ENCODE measurements at regions not wholly inside any gene's neighbourhood (a gene's known extent, or its start where the extent isn't known, plus 50 kb on each side); places are given as distances from the start of the nearest gene placed in this dataset.

DNA sequence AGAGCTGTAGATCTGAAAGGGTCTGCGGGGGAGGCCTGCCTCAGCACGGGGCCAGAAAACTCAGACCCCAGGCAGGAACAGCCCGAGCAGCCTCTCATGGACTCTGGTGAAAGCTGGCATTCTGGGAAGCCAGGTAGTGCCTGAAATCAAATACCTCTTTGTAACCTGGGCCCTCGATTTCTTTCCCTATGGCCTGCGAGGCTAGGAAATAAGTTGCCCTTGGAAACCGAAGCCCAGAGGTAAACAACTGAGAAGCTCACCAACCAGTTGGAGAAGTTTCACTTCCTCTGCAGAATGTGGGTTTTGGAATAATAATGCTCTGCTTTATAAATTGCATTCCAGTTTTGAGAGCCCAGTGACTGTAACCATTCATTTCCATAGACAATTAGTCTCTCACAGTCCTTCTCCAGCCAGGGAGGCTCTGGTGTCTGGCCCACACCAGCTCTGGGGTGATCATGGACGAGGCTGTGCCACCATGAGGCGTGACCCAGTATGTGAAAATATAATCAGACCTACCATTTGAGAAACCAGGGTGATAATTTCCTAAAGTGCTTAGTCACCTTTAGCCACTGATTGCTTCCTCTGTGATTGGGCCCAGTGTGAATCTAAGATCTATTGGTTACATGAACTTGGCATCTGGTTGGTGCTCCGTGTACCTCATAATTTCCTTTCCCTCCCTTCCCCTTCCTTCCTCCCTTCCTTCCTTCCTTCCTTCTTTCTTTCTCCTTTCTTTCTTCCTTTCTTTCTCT is 133.1 kb upstream of the PELI1 start:
- Mint-ChIP-seq H3K36me3 (ENCODE audit: low read depth) (peaks cover 5% of the 10 kb centered on the region; the same call in 1 of the 3 replicates), H3K27ac (peak overlapping the region; percentile 82), H3K27me3 (ENCODE audit: insufficient read depth, low read depth, poor library complexity) (peaks cover 21% of the 10 kb centered on the region)

More for the DNA sequence above, 133.1 kb upstream of the PELI1 start:
- Histone ChIP-seq H3K27ac (ENCODE audit: low read depth) (peak overlapping the region; percentile 66), H3K27me3 (ENCODE audit: insufficient read depth) (no peaks in the 10 kb centered on the region), H3K4me2 (peak overlapping the region; percentile 10), H3K9me2 (ENCODE audit: insufficient read depth) (no peaks in the 10 kb centered on the region), H2AFZ (no peak overlapping the region), H4K20me1 (replicated peaks; ENCODE audit: insufficient read depth) (no peaks in the 10 kb centered on the region), H3K79me2 (replicated peaks; ENCODE audit: insufficient read depth) (no peaks in the 10 kb centered on the region), H3F3A (replicated peaks; ENCODE audit: low read depth) (0 out of 2 replicates have a peak, but pooled peaks cover 6% of the 10 kb centered on the region), H3K4me1 (ENCODE audit: insufficient read depth) (peaks cover 45% of the 10 kb centered on the region), H3K36me3 (ENCODE audit: insufficient read depth) (no peaks in the 10 kb centered on the region), H3K4me3 (no peak overlapping the region)
- H3K4me3 Mint-ChIP-seq, result peak overlapping the region; percentile 41; the same call in 2 of the 3 replicates
- TF ChIP-seq ZNF114 (CRISPR knock-in tag; IDR thresholded peaks at IDR 0.05), result no peak
- TF ChIP-seq, protein P1, sequence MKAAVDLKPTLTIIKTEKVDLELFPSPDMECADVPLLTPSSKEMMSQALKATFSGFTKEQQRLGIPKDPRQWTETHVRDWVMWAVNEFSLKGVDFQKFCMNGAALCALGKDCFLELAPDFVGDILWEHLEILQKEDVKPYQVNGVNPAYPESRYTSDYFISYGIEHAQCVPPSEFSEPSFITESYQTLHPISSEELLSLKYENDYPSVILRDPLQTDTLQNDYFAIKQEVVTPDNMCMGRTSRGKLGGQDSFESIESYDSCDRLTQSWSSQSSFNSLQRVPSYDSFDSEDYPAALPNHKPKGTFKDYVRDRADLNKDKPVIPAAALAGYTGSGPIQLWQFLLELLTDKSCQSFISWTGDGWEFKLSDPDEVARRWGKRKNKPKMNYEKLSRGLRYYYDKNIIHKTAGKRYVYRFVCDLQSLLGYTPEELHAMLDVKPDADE (IDR thresholded peaks at IDR 0.05), result no peak
- TF ChIP-seq, protein P2, sequence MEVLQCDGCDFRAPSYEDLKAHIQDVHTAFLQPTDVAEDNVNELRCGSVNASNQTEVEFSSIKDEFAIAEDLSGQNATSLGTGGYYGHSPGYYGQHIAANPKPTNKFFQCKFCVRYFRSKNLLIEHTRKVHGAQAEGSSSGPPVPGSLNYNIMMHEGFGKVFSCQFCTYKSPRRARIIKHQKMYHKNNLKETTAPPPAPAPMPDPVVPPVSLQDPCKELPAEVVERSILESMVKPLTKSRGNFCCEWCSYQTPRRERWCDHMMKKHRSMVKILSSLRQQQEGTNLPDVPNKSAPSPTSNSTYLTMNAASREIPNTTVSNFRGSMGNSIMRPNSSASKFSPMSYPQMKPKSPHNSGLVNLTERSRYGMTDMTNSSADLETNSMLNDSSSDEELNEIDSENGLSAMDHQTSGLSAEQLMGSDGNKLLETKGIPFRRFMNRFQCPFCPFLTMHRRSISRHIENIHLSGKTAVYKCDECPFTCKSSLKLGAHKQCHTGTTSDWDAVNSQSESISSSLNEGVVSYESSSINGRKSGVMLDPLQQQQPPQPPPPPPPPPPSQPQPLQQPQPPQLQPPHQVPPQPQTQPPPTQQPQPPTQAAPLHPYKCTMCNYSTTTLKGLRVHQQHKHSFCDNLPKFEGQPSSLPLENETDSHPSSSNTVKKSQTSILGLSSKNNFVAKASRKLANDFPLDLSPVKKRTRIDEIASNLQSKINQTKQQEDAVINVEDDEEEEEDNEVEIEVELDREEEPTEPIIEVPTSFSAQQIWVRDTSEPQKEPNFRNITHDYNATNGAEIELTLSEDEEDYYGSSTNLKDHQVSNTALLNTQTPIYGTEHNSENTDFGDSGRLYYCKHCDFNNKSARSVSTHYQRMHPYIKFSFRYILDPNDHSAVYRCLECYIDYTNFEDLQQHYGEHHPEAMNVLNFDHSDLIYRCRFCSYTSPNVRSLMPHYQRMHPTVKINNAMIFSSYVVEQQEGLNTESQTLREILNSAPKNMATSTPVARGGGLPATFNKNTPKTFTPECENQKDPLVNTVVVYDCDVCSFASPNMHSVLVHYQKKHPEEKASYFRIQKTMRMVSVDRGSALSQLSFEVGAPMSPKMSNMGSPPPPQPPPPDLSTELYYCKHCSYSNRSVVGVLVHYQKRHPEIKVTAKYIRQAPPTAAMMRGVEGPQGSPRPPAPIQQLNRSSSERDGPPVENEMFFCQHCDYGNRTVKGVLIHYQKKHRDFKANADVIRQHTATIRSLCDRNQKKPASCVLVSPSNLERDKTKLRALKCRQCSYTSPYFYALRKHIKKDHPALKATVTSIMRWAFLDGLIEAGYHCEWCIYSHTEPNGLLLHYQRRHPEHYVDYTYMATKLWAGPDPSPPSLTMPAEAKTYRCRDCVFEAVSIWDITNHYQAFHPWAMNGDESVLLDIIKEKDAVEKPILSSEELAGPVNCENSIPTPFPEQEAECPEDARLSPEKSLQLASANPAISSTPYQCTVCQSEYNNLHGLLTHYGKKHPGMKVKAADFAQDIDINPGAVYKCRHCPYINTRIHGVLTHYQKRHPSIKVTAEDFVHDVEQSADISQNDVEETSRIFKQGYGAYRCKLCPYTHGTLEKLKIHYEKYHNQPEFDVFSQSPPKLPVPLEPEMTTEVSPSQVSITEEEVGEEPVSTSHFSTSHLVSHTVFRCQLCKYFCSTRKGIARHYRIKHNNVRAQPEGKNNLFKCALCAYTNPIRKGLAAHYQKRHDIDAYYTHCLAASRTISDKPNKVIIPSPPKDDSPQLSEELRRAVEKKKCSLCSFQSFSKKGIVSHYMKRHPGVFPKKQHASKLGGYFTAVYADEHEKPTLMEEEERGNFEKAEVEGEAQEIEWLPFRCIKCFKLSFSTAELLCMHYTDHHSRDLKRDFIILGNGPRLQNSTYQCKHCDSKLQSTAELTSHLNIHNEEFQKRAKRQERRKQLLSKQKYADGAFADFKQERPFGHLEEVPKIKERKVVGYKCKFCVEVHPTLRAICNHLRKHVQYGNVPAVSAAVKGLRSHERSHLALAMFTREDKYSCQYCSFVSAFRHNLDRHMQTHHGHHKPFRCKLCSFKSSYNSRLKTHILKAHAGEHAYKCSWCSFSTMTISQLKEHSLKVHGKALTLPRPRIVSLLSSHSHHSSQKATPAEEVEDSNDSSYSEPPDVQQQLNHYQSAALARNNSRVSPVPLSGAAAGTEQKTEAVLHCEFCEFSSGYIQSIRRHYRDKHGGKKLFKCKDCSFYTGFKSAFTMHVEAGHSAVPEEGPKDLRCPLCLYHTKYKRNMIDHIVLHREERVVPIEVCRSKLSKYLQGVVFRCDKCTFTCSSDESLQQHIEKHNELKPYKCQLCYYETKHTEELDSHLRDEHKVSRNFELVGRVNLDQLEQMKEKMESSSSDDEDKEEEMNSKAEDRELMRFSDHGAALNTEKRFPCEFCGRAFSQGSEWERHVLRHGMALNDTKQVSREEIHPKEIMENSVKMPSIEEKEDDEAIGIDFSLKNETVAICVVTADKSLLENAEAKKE (CRISPR knock-in tag; IDR thresholded peaks at IDR 0.05), result no peak; the same call in 1 of the 2 replicates
- TF ChIP-seq, protein P3, sequence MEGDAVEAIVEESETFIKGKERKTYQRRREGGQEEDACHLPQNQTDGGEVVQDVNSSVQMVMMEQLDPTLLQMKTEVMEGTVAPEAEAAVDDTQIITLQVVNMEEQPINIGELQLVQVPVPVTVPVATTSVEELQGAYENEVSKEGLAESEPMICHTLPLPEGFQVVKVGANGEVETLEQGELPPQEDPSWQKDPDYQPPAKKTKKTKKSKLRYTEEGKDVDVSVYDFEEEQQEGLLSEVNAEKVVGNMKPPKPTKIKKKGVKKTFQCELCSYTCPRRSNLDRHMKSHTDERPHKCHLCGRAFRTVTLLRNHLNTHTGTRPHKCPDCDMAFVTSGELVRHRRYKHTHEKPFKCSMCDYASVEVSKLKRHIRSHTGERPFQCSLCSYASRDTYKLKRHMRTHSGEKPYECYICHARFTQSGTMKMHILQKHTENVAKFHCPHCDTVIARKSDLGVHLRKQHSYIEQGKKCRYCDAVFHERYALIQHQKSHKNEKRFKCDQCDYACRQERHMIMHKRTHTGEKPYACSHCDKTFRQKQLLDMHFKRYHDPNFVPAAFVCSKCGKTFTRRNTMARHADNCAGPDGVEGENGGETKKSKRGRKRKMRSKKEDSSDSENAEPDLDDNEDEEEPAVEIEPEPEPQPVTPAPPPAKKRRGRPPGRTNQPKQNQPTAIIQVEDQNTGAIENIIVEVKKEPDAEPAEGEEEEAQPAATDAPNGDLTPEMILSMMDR (conservative IDR thresholded peaks at IDR 0.05; ENCODE audit: low read depth in 2 of 2), result no peak
- no peak for TF ChIP-seq ZNF331 (CRISPR knock-in tag; IDR thresholded peaks at IDR 0.05; ENCODE audit: low read depth)
- TF ChIP-seq, protein P4, sequence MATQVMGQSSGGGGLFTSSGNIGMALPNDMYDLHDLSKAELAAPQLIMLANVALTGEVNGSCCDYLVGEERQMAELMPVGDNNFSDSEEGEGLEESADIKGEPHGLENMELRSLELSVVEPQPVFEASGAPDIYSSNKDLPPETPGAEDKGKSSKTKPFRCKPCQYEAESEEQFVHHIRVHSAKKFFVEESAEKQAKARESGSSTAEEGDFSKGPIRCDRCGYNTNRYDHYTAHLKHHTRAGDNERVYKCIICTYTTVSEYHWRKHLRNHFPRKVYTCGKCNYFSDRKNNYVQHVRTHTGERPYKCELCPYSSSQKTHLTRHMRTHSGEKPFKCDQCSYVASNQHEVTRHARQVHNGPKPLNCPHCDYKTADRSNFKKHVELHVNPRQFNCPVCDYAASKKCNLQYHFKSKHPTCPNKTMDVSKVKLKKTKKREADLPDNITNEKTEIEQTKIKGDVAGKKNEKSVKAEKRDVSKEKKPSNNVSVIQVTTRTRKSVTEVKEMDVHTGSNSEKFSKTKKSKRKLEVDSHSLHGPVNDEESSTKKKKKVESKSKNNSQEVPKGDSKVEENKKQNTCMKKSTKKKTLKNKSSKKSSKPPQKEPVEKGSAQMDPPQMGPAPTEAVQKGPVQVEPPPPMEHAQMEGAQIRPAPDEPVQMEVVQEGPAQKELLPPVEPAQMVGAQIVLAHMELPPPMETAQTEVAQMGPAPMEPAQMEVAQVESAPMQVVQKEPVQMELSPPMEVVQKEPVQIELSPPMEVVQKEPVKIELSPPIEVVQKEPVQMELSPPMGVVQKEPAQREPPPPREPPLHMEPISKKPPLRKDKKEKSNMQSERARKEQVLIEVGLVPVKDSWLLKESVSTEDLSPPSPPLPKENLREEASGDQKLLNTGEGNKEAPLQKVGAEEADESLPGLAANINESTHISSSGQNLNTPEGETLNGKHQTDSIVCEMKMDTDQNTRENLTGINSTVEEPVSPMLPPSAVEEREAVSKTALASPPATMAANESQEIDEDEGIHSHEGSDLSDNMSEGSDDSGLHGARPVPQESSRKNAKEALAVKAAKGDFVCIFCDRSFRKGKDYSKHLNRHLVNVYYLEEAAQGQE (IDR thresholded peaks at IDR 0.05; ENCODE audit: unreplicated experiment), result no peak
- TF ChIP-seq EZH2 (IDR thresholded peaks at IDR 0.05; ENCODE audit: low read depth, unreplicated experiment), result no peak
- TF ChIP-seq EZH2phosphoT487 (IDR thresholded peaks at IDR 0.05; ENCODE audit: unreplicated experiment), result no peak
- TF ChIP-seq CREB1 (CRISPR knock-in tag; IDR thresholded peaks at IDR 0.05; ENCODE audit: low read depth), result no peak
- no peak for TF ChIP-seq STAT1 (IDR thresholded peaks at IDR 0.05; ENCODE audit: unreplicated experiment)
- no peak for TF ChIP-seq NANOG (IDR thresholded peaks at IDR 0.05; ENCODE audit: borderline replicate concordance)
- TF ChIP-seq JUNB (IDR thresholded peaks at IDR 0.05; ENCODE audit: unreplicated experiment), result no peak
- TF ChIP-seq POLR2AphosphoS5 (IDR thresholded peaks at IDR 0.05; ENCODE audit: low read depth), result no peak
- DNase-seq (ENCODE audit: low spot score), result peak; percentile 91
- H3K9me3 Mint-ChIP-seq, result no peaks in the 10 kb centered on the region
- peak; percentile 44 for ATAC-seq
- peaks cover 72% of the 10 kb centered on the region for H3K4me1 Mint-ChIP-seq

All from GM23338 (cell line).